ENCODE measurements at regions not wholly inside any gene's neighbourhood (a gene's known extent, or its start where the extent isn't known, plus 50 kb on each side); places are given as distances from the start of the nearest gene placed in this dataset.

- Mint-ChIP-seq H3K9me3 (no peaks in the 10 kb centered on the region), H3K27me3 (ENCODE audit: low read depth, poor library complexity) (no peaks in the 10 kb centered on the region)
These were observed 57.7 kb upstream of the CARD18 start for GRCh38 chr11:105197071-105197815.

GRCh38 chr11:105193260-105193659 lies 53.7 kb upstream of the CARD18 start:
- Mint-ChIP-seq H3K27me3 (ENCODE audit: low read depth, poor library complexity) (peaks cover 5% of the 10 kb centered on the region), H3K27ac (no peak overlapping the region), H3K9me3 (no peaks in the 10 kb centered on the region), H3K4me3 (no peak overlapping the region), H3K36me3 (ENCODE audit: low read depth) (no peaks in the 10 kb centered on the region), H3K4me1 (no peaks in the 10 kb centered on the region)
- TF ChIP-seq, protein P1, sequence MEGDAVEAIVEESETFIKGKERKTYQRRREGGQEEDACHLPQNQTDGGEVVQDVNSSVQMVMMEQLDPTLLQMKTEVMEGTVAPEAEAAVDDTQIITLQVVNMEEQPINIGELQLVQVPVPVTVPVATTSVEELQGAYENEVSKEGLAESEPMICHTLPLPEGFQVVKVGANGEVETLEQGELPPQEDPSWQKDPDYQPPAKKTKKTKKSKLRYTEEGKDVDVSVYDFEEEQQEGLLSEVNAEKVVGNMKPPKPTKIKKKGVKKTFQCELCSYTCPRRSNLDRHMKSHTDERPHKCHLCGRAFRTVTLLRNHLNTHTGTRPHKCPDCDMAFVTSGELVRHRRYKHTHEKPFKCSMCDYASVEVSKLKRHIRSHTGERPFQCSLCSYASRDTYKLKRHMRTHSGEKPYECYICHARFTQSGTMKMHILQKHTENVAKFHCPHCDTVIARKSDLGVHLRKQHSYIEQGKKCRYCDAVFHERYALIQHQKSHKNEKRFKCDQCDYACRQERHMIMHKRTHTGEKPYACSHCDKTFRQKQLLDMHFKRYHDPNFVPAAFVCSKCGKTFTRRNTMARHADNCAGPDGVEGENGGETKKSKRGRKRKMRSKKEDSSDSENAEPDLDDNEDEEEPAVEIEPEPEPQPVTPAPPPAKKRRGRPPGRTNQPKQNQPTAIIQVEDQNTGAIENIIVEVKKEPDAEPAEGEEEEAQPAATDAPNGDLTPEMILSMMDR (IDR thresholded peaks at IDR 0.05), result no peak
- no peak for DNase-seq

More at GRCh38 chr11:105197071-105197815, 57.7 kb upstream of the CARD18 start:
- no peak for DNase-seq
- TF ChIP-seq, protein P1 (IDR thresholded peaks at IDR 0.05), result no peak
- no peak overlapping the region for H3K4me3 Mint-ChIP-seq
- H3K4me1 Mint-ChIP-seq, result no peaks in the 10 kb centered on the region
- H3K36me3 Mint-ChIP-seq (ENCODE audit: low read depth), result no peaks in the 10 kb centered on the region
- no peak overlapping the region for H3K27ac Mint-ChIP-seq

- Mint-ChIP-seq H3K36me3 (ENCODE audit: low read depth) (no peaks in the 10 kb centered on the region), H3K27me3 (ENCODE audit: low read depth, poor library complexity) (peaks cover 5% of the 10 kb centered on the region), H3K27ac (no peak overlapping the region), H3K9me3 (no peaks in the 10 kb centered on the region), H3K4me3 (no peak overlapping the region), H3K4me1 (no peaks in the 10 kb centered on the region)
- TF ChIP-seq, protein P1 (IDR thresholded peaks at IDR 0.05), result no peak
- DNase-seq, result no peak
These were observed 52.5 kb upstream of the CARD18 start for GRCh38 chr11:105192115-105192514.

DNA sequence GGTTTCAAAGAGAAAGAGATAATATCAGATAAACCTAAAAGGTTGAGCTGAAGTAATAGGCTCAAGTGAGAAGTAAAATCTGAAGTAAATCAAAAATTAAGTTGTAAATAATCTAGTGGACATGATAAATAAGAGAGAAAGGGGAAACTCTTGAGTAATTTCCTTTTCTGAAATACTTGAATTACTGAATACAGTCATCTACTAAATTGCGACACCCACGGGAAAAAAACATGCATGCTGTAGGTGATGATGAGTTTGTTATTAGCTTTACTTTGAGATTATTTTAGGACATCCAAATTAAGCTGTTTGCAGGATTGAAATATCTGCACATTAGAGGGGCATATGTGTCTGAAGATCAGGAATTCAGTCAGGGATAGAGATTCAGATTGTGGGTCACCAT lies 50.0 kb upstream of the CARD18 start:
- TF ChIP-seq, protein P1 (IDR thresholded peaks at IDR 0.05), result no peak
- no peaks in the 10 kb centered on the region for H3K36me3 Mint-ChIP-seq (ENCODE audit: low read depth)
- no peaks in the 10 kb centered on the region for H3K4me1 Mint-ChIP-seq
- H3K4me3 Mint-ChIP-seq, result no peak overlapping the region
- DNase-seq, result no peak
- H3K27me3 Mint-ChIP-seq (ENCODE audit: low read depth, poor library complexity), result peaks cover 5% of the 10 kb centered on the region
- no peaks in the 10 kb centered on the region for H3K9me3 Mint-ChIP-seq
- H3K27ac Mint-ChIP-seq, result no peak overlapping the region
